Neural crest cell (in vitro differentiated cells): ENCODE measurements at regions not wholly inside any gene's neighbourhood (a gene's known extent, or its start where the extent isn't known, plus 50 kb on each side); places are given as distances from the start of the nearest gene placed in this dataset.

ENCODE experiments used
- DNase-seq: peaks from one replicate; pipeline ENCODE4 v3.0.0; 2021; ENCODE audit warnings: low read depth, mixed read lengths, low spot score
- H3K27ac Mint-ChIP-seq: one replicate; pipeline ENCODE4 v1.8.0; 2021; ENCODE audit warnings: mild to moderate bottlenecking, mixed read lengths; ENCODE audit not compliant: unreplicated experiment
- H3K27me3 Mint-ChIP-seq: 2 replicates; pipeline ENCODE4 v1.8.0; 2021; ENCODE audit warnings: low read depth, mild to moderate bottlenecking, mixed read lengths
- H3K36me3 Mint-ChIP-seq: 2 replicates; pipeline ENCODE4 v1.8.0; 2021; ENCODE audit warnings: low read depth, mild to moderate bottlenecking, mixed read lengths
- H3K4me1 Mint-ChIP-seq: 2 replicates; pipeline ENCODE4 v1.8.0; 2021; ENCODE audit warnings: mixed read lengths
- H3K4me3 Mint-ChIP-seq: one replicate; pipeline ENCODE4 v1.8.0; 2021; ENCODE audit warnings: mild to moderate bottlenecking, mixed read lengths
- H3K9me3 Mint-ChIP-seq: 2 replicates; pipeline ENCODE4 v1.8.0; 2021; ENCODE audit warnings: mixed read lengths
- CTCF ChIP-seq: fragments of 200-600 bp; sonication (generic); conservative IDR thresholded peaks from 2 replicates; pipeline ENCODE4 v1.5.0; 2021; ENCODE audit warnings: antibody characterized with exemption, mild to moderate bottlenecking

GRCh38 chr12:89072294-89073026 is 279.8 kb downstream of the DUSP6 start:
- peaks cover 21% of the 10 kb centered on the region for H3K4me1 Mint-ChIP-seq
- H3K9me3 Mint-ChIP-seq = peaks cover 9% of the 10 kb centered on the region
- no peak for DNase-seq
- H3K36me3 Mint-ChIP-seq = no peaks in the 10 kb centered on the region
- TF ChIP-seq CTCF = no peak
- H3K27me3 Mint-ChIP-seq = no peaks in the 10 kb centered on the region
- no peak overlapping the region for H3K27ac Mint-ChIP-seq
- no peak overlapping the region for H3K4me3 Mint-ChIP-seq

GRCh38 chr12:89070603-89071002 is 281.7 kb downstream of the DUSP6 start:
- H3K4me3 Mint-ChIP-seq = no peak overlapping the region
- no peaks in the 10 kb centered on the region for H3K27me3 Mint-ChIP-seq

GRCh38 chr12:89069431-89069830 is 282.9 kb downstream of the DUSP6 start:
- no peak for DNase-seq
- no peak for TF ChIP-seq CTCF
- Mint-ChIP-seq H3K36me3 (no peaks in the 10 kb centered on the region), H3K27ac (no peak overlapping the region), H3K4me3 (no peak overlapping the region), H3K9me3 (peaks cover 6% of the 10 kb centered on the region), H3K27me3 (no peaks in the 10 kb centered on the region), H3K4me1 (peaks cover 36% of the 10 kb centered on the region)

More at GRCh38 chr12:89070603-89071002, 281.7 kb downstream of the DUSP6 start:
- Mint-ChIP-seq H3K36me3 (no peaks in the 10 kb centered on the region), H3K9me3 (peaks cover 9% of the 10 kb centered on the region), H3K27ac (no peak overlapping the region), H3K4me1 (peaks cover 29% of the 10 kb centered on the region)
- no peak for TF ChIP-seq CTCF
- DNase-seq = no peak

GRCh38 chr12:89067421-89068187 is 284.7 kb downstream of the DUSP6 start:
- H3K9me3 Mint-ChIP-seq = peaks cover 6% of the 10 kb centered on the region
- DNase-seq = no peak
- H3K4me3 Mint-ChIP-seq = no peak overlapping the region
- peaks cover 31% of the 10 kb centered on the region for H3K4me1 Mint-ChIP-seq
- TF ChIP-seq CTCF = no peak
- H3K27ac Mint-ChIP-seq = no peak overlapping the region
- no peaks in the 10 kb centered on the region for H3K36me3 Mint-ChIP-seq
- H3K27me3 Mint-ChIP-seq = no peaks in the 10 kb centered on the region

GRCh38 chr12:89064780-89065179 is 287.5 kb downstream of the DUSP6 start:
- Mint-ChIP-seq H3K4me1 (peaks cover 42% of the 10 kb centered on the region), H3K36me3 (no peaks in the 10 kb centered on the region), H3K27me3 (no peaks in the 10 kb centered on the region), H3K4me3 (no peak overlapping the region), H3K9me3 (peaks cover 6% of the 10 kb centered on the region), H3K27ac (no peak overlapping the region)
- DNase-seq = no peak
- no peak for TF ChIP-seq CTCF
